GM12865 (cell line): ENCODE measurements at regions not wholly inside any gene's neighbourhood (a gene's known extent, or its start where the extent isn't known, plus 50 kb on each side); places are given as distances from the start of the nearest gene placed in this dataset.

ENCODE experiments used
- DNase-seq: peaks from one replicate; pipeline ENCODE4 v3.0.0; 2010; ENCODE audit warnings: low read depth
- H3K4me3 ChIP-seq: 2 replicates; pipeline ENCODE4 v1.5.1; 2011; ENCODE audit warnings: mild to moderate bottlenecking, low read depth, low read length, control low read depth
- TF ChIP-seq, protein P1 (sequence below): IDR thresholded peaks from 2 replicates; pipeline ENCODE4 v1.5.1; 2011; ENCODE audit warnings: low read length, control low read depth, low read depth, inconsistent platforms; ENCODE audit not compliant: insufficient read depth; ENCODE audit errors: missing control alignments

DNA sequence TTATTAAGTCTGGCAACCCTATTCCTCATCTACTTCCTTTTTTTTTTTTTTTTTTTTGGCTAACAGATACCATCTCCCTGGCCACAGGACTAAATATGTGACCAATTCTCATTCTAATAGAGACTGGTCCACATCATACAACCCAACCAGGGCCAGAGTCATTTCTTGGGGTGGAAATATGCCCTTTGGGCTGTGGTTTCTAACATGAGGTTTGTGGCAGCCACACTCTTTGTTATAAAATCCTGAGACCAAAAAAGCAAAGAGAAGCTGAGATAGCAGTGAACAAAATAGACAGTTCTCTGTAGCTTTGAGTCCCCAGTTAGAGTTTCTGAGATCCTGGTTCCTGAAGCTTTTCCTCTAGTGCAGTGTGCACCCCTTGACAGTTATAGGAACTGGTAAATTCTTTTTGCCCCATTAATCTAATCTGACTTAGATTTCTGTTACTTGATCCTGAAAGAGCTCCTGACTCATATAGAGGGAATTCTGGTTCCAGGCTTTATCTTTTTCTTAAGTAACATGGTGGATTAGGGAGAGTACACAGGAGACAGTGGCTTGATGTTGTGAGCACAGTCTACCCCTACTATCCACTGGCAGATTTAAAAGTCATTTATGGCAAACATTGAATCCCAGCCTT, 86.8 kb downstream of the MAIP1 start:
- H3K4me3 ChIP-seq = no peak overlapping the region
- TF ChIP-seq, protein P1, sequence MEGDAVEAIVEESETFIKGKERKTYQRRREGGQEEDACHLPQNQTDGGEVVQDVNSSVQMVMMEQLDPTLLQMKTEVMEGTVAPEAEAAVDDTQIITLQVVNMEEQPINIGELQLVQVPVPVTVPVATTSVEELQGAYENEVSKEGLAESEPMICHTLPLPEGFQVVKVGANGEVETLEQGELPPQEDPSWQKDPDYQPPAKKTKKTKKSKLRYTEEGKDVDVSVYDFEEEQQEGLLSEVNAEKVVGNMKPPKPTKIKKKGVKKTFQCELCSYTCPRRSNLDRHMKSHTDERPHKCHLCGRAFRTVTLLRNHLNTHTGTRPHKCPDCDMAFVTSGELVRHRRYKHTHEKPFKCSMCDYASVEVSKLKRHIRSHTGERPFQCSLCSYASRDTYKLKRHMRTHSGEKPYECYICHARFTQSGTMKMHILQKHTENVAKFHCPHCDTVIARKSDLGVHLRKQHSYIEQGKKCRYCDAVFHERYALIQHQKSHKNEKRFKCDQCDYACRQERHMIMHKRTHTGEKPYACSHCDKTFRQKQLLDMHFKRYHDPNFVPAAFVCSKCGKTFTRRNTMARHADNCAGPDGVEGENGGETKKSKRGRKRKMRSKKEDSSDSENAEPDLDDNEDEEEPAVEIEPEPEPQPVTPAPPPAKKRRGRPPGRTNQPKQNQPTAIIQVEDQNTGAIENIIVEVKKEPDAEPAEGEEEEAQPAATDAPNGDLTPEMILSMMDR = no peak
- DNase-seq = no peak

DNA sequence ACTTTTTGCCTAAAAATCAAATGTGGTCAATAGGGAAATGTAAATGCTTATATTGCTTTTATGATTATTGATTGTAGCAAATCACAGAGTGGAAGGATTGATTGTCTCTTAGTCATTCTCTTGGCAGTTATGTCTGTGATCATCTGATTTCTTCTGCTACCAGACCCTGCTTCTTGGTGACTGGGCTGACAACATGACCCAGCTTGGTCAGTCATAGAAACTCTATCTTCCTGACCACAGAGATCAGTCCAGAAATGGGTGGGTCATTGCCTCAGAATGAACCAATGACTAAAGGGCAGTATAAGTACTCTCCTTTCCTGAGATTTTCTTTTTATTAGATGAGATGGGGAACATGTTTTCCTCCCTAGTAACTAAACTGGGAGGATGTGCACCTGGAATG, 87.6 kb downstream of the MAIP1 start:
- TF ChIP-seq, protein P1 = no peak
- H3K4me3 ChIP-seq = no peak overlapping the region
- DNase-seq = no peak

DNA sequence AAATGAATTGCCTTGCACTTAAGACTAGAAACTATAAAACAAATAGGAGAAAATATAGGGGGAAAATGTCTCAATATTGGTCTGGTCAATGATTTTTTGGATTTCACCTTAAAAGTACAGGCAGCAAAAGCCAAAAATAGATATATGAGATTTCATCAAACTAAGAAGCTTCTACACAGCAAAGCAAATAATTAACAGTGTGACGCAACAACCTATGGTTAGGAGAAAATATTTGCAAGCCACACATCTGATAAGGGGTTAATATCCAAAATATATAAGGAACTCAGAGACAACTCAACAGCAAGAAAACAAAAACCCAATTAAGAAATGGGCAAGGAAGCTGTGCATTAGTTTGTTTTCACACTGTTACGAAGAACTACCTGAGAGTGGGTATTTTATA, 89.1 kb downstream of the MAIP1 start:
- TF ChIP-seq, protein P1 = no peak
- no peak for DNase-seq

DNA sequence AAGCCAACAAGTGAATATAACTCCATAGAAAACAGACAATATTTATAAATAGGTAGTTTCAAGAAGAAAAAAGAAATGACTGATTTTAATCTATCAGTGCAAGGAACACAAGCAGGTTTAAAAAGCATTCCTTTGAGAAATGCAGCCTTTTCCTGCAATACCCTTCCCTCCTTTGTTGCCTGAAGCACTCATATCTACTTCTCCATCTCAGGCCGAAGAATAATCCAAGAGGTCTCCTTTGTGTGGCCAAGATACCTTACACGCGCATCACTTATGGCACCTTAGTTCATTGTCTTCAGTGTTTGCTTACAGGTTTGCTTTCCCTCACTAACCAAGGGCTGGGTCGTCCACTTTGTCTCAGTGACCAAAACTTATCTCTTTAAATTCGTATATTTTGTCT, 93.0 kb downstream of the MAIP1 start:
- DNase-seq = no peak
- TF ChIP-seq, protein P1 = no peak
- H3K4me3 ChIP-seq = no peak overlapping the region

More for the DNA sequence above, 89.1 kb downstream of the MAIP1 start:
- H3K4me3 ChIP-seq = no peak overlapping the region

DNA sequence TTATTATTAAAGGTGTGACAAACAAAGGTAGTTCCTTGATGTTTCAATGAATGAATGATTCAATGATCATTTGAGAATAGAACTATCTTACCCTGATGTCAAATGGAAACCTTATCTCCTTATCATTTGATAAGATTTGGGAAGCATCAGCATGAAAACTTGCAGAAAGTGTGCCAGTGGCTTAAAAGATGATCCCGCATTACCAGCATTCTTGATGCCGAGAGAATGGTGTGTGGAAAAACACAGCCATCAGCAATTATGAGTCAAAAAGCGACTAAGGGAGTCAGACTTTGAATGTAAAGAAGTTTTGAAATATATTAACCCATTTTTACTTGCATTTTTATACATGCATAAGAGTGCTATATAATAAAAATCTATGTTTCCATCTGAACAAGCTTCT, 93.7 kb downstream of the MAIP1 start:
- TF ChIP-seq, protein P1 = no peak
- no peak overlapping the region for H3K4me3 ChIP-seq
- no peak for DNase-seq

DNA sequence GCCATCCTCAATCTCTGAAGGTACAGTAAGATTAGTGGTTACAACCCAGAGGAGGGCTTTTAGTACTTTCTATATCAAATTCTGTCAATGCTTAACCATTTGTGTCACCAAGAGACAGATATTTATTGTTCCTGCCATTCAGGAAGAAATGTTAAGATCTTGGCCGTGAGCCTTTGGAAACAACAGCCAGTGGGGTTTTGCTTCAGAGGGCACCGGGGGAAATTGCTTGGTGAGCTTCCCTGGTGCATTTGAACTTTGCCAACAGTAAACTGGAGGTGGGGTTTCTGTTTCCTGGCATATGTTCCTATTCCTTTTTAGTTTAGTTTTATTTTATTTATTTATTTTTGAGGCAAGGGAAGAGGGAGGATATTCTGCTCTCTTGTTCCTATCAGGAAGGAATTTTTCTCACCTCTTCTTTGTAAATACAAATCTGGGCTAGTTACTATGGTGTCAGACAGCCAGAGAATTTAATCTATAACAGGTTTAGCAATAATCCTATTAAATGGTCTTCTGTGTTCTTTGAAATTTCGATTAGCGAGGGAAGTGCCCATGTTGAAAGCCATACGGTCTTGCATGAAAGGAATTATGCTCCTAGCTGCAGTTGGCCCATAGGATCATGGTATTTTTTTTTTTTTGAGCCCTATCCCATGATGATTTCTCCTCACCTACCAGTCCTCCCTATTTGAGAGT, 95.7 kb downstream of the MAIP1 start:
- TF ChIP-seq, protein P1 = no peak
- DNase-seq = no peak
- H3K4me3 ChIP-seq = no peak overlapping the region

DNA sequence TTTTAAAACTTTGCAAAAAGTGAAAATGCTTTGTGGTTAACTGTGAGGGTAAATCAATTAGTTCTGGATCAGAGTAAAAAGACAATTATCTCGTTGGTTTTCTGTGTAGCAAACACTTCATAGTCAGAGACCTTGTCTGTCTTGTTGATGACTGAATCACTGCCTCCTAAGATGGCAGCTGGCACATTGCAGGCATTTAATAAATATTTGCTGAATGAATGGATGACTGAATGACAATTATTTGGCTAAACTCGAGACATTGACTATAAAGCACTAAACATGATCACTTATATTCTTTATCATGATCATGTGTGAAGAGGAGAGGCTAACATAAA, 96.2 kb downstream of the MAIP1 start:
- TF ChIP-seq, protein P1 = no peak
- DNase-seq = no peak
- no peak overlapping the region for H3K4me3 ChIP-seq
